ENCODE measurements at regions not wholly inside any gene's neighbourhood (a gene's known extent, or its start where the extent isn't known, plus 50 kb on each side); places are given as distances from the start of the nearest gene placed in this dataset.
"Not testable (repeated sequence)": the region's sequence is repeated elsewhere in the genome, so short reads cannot be mapped to it uniquely, and the experiment has no call there.

DNA sequence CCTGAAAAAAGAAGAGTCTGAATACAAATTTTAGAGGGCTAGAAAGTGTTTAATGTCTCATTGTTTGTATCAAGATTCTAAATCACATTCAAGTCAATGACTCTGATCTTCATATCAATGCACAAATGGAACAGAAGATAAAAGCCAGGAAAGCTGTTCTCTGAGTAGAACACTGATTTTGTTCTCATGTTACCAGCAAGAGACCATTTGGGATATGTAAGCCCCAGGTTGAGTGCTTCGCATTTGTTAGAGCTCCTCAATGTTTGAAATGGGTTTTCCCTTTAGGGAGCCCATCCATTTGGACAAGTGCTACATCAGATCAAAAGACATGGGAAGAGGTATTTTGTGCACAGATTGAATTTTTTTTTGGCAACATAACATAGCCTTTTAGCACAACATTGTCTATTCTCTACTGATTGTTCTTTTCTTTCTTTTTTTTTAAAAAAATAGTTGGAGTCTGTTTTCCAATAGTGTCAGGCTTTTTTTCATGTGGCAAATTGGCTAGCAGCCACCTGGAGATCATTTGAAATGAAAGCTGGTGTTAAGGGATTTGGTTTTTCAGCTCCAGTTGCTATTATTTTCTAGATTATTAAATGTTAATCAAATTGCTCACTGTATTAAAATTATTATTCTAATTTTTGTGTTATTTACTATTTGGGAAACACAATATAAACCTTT lies 74.5 kb upstream of the ZPLD1 start:
- TF ChIP-seq, protein P1, sequence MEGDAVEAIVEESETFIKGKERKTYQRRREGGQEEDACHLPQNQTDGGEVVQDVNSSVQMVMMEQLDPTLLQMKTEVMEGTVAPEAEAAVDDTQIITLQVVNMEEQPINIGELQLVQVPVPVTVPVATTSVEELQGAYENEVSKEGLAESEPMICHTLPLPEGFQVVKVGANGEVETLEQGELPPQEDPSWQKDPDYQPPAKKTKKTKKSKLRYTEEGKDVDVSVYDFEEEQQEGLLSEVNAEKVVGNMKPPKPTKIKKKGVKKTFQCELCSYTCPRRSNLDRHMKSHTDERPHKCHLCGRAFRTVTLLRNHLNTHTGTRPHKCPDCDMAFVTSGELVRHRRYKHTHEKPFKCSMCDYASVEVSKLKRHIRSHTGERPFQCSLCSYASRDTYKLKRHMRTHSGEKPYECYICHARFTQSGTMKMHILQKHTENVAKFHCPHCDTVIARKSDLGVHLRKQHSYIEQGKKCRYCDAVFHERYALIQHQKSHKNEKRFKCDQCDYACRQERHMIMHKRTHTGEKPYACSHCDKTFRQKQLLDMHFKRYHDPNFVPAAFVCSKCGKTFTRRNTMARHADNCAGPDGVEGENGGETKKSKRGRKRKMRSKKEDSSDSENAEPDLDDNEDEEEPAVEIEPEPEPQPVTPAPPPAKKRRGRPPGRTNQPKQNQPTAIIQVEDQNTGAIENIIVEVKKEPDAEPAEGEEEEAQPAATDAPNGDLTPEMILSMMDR (IDR thresholded peaks at IDR 0.05; ENCODE audit: low read depth, low read length), result no peak
- H3K4me3 ChIP-seq (ENCODE audit: low read depth, low read length), result no peak overlapping the region
- no peak overlapping the region for H3K27ac ChIP-seq
- H3K36me3 ChIP-seq, result no peaks in the 10 kb centered on the region
- DNase-seq, result no peak
- no peaks in the 10 kb centered on the region for H3K9me3 ChIP-seq (ENCODE audit: severe bottlenecking)
- H3K27me3 ChIP-seq (ENCODE audit: insufficient read depth, low read depth, severe bottlenecking), result no peaks in the 10 kb centered on the region

DNA sequence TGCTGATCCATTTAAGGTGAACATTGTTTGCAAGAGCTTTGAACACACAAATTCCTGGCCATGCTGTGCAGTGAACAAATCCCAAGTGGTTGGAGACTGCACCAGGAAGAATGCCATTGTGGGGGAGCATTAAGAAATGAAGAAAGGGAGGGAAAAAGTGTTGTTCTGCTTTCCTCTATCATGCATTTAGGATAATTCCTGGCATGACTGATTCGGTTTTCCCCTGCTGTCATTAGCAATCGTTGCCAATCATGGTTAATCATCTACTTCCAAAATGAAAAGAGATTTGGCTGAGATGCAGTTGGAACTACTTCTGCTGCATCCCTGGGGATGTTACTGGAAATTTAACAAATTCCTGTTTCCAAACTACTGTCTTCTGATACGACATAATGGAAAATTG lies 73.7 kb upstream of the ZPLD1 start:
- Histone ChIP-seq H3K4me3 (ENCODE audit: low read depth, low read length) (no peak overlapping the region), H3K36me3 (no peaks in the 10 kb centered on the region), H3K9me3 (ENCODE audit: severe bottlenecking) (no peaks in the 10 kb centered on the region), H3K27ac (no peak overlapping the region), H3K27me3 (ENCODE audit: insufficient read depth, low read depth, severe bottlenecking) (no peaks in the 10 kb centered on the region)
- TF ChIP-seq, protein P1 (IDR thresholded peaks at IDR 0.05; ENCODE audit: low read depth, low read length), result no peak
- DNase-seq, result no peak

DNA sequence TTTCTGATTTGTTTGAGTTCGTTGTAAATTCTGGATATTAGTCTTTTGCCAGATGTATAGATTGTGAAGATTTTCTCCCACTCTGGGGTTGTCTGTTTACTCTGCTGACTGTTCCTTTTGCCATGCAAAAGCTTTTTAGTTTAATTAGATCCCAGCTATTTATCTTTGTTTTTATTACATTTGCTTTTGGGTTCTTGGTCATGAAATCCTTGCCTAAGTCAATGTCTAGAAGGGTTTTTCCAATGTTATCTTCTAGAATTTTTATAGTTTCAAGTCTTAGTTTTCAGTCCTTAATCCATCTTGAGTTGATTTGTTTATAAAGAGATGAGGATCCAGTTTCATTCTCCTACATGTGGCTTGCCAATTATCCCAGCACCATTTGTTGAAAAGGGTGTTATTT lies 68.7 kb upstream of the ZPLD1 start:
- H3K27ac ChIP-seq; DNase-seq; H3K27me3 ChIP-seq (ENCODE audit: insufficient read depth, low read depth, severe bottlenecking); H3K9me3 ChIP-seq (ENCODE audit: severe bottlenecking); H3K36me3 ChIP-seq; H3K4me3 ChIP-seq (ENCODE audit: low read depth, low read length): not testable (repeated sequence)

DNA sequence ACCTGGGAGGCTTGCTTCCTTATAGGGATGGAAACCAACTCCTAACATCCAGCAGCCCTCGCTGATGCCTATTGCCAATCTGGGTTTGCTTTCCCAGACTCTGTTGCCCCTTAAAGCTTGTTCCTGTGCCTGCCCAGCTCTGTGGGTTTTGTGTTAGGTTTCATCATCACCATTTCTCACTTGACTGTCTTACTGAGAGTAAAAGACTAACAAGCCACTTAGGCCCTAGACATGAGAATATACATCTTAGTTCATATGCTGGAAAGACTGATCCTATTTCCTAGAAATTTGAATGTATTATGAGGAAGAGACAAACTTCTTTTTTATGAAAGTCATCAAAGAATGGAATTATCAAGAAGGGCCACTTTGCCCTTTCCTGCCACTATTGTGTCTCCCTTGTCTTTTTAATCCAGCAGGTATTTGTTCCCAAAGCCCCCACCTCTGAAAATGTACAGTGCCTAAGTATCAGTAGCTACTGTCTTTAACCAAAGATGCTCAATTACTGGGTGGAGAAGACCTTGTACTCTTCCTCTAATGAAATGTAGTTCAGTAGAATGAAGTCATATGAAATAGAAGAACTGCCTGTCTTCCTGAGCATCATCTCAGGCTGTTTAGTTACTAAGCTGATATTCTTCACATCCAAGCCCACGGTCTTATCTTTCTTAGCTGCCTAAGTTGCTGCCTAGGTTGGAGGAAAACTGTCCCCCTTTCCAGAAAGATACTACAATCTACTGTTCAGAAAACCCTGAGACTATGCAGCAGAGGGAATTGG lies 59.8 kb upstream of the ZPLD1 start:
- no peaks in the 10 kb centered on the region for H3K36me3 ChIP-seq
- no peak overlapping the region for H3K4me3 ChIP-seq (ENCODE audit: low read depth, low read length)
- no peaks in the 10 kb centered on the region for H3K9me3 ChIP-seq (ENCODE audit: severe bottlenecking)
- H3K27me3 ChIP-seq (ENCODE audit: insufficient read depth, low read depth, severe bottlenecking), result no peaks in the 10 kb centered on the region
- TF ChIP-seq, protein P1 (IDR thresholded peaks at IDR 0.05; ENCODE audit: low read depth, low read length), result no peak
- no peak overlapping the region for H3K27ac ChIP-seq
- no peak for DNase-seq

DNA sequence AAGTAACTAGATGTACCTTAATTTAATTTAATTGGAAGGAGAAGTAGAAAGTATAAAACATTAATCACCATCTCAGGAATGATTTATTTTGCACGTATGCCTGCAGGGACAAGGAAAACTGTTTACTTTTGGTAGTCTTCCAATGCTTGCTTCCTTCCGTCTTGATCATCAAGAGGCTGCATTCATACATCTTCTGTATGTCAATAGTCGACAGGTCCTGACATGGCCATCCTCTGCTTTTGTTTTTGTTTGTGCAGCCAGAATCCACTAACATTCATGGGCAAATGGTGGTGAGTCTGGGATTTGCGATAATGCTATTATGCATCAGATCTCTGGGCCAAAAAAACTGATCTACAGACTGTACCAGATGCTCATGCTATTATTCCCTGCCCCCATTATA lies 56.6 kb upstream of the ZPLD1 start:
- Histone ChIP-seq H3K27me3 (ENCODE audit: insufficient read depth, low read depth, severe bottlenecking) (no peaks in the 10 kb centered on the region), H3K4me3 (ENCODE audit: low read depth, low read length) (no peak overlapping the region), H3K9me3 (ENCODE audit: severe bottlenecking) (no peaks in the 10 kb centered on the region), H3K27ac (no peak overlapping the region), H3K36me3 (no peaks in the 10 kb centered on the region)
- TF ChIP-seq, protein P1 (IDR thresholded peaks at IDR 0.05; ENCODE audit: low read depth, low read length), result no peak
- DNase-seq, result no peak

DNA sequence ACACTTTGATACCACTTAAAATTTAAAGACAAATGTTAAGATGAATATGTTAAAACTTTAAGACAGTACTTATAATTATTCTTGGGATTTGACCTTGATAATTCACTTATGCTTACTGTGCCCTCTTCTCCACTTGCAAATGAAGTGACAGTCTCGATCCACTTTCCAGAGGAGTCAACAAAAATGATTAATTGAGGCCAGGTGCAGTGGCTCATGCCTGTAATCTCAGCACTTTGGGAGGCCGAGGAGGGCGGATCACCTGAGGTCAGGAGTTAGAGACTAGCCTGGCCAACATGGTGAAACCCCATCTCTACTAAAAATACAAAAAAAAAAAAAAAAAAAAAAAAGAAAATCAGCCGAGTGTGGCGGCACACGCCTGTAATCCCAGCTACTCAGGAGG lies 52.6 kb upstream of the ZPLD1 start:
- not testable (repeated sequence) for H3K9me3 ChIP-seq (ENCODE audit: severe bottlenecking); H3K36me3 ChIP-seq; H3K27me3 ChIP-seq (ENCODE audit: insufficient read depth, low read depth, severe bottlenecking); H3K4me3 ChIP-seq (ENCODE audit: low read depth, low read length); H3K27ac ChIP-seq
- DNase-seq, result peak; percentile 20
